HG03354 (cell line): ENCODE measurements at regions not wholly inside any gene's neighbourhood (a gene's known extent, or its start where the extent isn't known, plus 50 kb on each side); places are given as distances from the start of the nearest gene placed in this dataset.

Experiments used
- ATAC-seq: cut with Tn5 transposase; IDR thresholded peaks from one replicate; pipeline ENCODE4 v1.9.1; 2021; ENCODE audit warnings: mild to moderate bottlenecking; ENCODE audit not compliant: unreplicated experiment, poor library complexity, severe bottlenecking

GRCh38 chr18:46261799-46262198 is 157.6 kb downstream of the HAUS1 start:
- ATAC-seq, result no peak

GRCh38 chr18:46262856-46263255 is 158.7 kb downstream of the HAUS1 start:
- ATAC-seq, result no peak

GRCh38 chr18:46264255-46264654 is 160.1 kb downstream of the HAUS1 start:
- peak; percentile 83 for ATAC-seq

GRCh38 chr18:46265196-46266156 is 161.3 kb downstream of the HAUS1 start:
- ATAC-seq, result no peak

- no peak for ATAC-seq
Measured at GRCh38 chr18:46266473-46266872, 162.3 kb downstream of the HAUS1 start.

- ATAC-seq, result no peak
Measured at GRCh38 chr18:46268671-46269070, 164.5 kb downstream of the HAUS1 start.

GRCh38 chr18:46269275-46269674 is 165.1 kb downstream of the HAUS1 start:
- no peak for ATAC-seq

- ATAC-seq, result no peak
Measured at GRCh38 chr18:46271488-46271887, 167.3 kb downstream of the HAUS1 start.

- ATAC-seq, result no peak
Measured at GRCh38 chr18:46273861-46274260, 169.7 kb downstream of the HAUS1 start.

- ATAC-seq, result no peak
Measured at GRCh38 chr18:46274266-46274665, 170.1 kb downstream of the HAUS1 start.

GRCh38 chr18:46275370-46275769 is 171.2 kb downstream of the HAUS1 start:
- ATAC-seq, result no peak

GRCh38 chr18:46276748-46277147 is 172.6 kb downstream of the HAUS1 start:
- no peak for ATAC-seq

GRCh38 chr18:46278481-46279465 is 174.6 kb downstream of the HAUS1 start:
- no peak for ATAC-seq

GRCh38 chr18:46279673-46280072 is 175.5 kb downstream of the HAUS1 start:
- ATAC-seq, result no peak

- peak; percentile 91 for ATAC-seq
Measured at GRCh38 chr18:46281185-46282176, 177.3 kb downstream of the HAUS1 start.

- ATAC-seq, result no peak
Measured at GRCh38 chr18:46282177-46282570, 178.0 kb downstream of the HAUS1 start.

GRCh38 chr18:46282646-46283045 is 178.5 kb downstream of the HAUS1 start:
- no peak for ATAC-seq

- no peak for ATAC-seq
Measured at GRCh38 chr18:46283268-46283667, 179.1 kb downstream of the HAUS1 start.

GRCh38 chr18:46283895-46284295 is 179.7 kb downstream of the HAUS1 start:
- ATAC-seq, result no peak
